Smooth muscle cell (in vitro differentiated cells): ENCODE measurements at regions not wholly inside any gene's neighbourhood (a gene's known extent, or its start where the extent isn't known, plus 50 kb on each side); places are given as distances from the start of the nearest gene placed in this dataset.

Source experiments
- DNase-seq: peaks from one replicate; lab custom pipeline; 2025; ENCODE audit not compliant: unreplicated experiment; lab: John Stamatoyannopoulos, UW
- H2AFZ ChIP-seq: fragments of 200-600 bp; sonication (generic); 2 replicates; pipeline ENCODE4 v1.6.0; 2016; ENCODE audit warnings: antibody characterized with exemption, low read depth, mild to moderate bottlenecking
- H3F3A ChIP-seq: fragments of 200-600 bp; sonication (generic); 2 replicates; pipeline ENCODE4 v1.6.0; 2017; ENCODE audit warnings: antibody characterized with exemption, low read depth
- H3K27ac ChIP-seq: fragments of 200-600 bp; sonication (generic); 2 replicates; pipeline ENCODE4 v1.5.1; 2016; ENCODE audit warnings: low read depth, mild to moderate bottlenecking
- H3K27me3 ChIP-seq: fragments of 200-600 bp; sonication (generic); 2 replicates; pipeline ENCODE4 v1.6.1; 2016; ENCODE audit warnings: low read depth, mild to moderate bottlenecking
- H3K36me3 ChIP-seq: fragments of 200-600 bp; sonication (generic); 2 replicates; pipeline ENCODE4 v1.5.1; 2016; ENCODE audit warnings: low read depth
- H3K4me1 ChIP-seq: fragments of 200-600 bp; sonication (generic); 2 replicates; pipeline ENCODE4 v1.5.1; 2016; ENCODE audit warnings: low read depth
- H3K4me2 ChIP-seq: fragments of 200-600 bp; sonication (generic); 2 replicates; pipeline ENCODE4 v1.6.0; 2016; ENCODE audit warnings: mild to moderate bottlenecking
- H3K4me3 ChIP-seq: fragments of 200-600 bp; sonication (generic); 2 replicates; pipeline ENCODE4 v1.5.1; 2016; ENCODE audit warnings: mild to moderate bottlenecking
- H3K79me2 ChIP-seq: fragments of 200-600 bp; sonication (generic); 2 replicates; pipeline ENCODE4 v1.6.0; 2016; ENCODE audit warnings: low read depth, mild to moderate bottlenecking
- H3K9ac ChIP-seq: fragments of 200-600 bp; sonication (generic); 2 replicates; pipeline ENCODE4 v1.6.0; 2016; ENCODE audit warnings: low read depth
- H3K9me3 ChIP-seq: fragments of 200-600 bp; sonication (generic); replicated peaks from 2 replicates; pipeline ENCODE4 v1.5.1; 2016; ENCODE audit warnings: low read depth
- H4K20me1 ChIP-seq: fragments of 200-600 bp; sonication (generic); 2 replicates; pipeline ENCODE4 v1.6.0; 2016; ENCODE audit warnings: low read depth
- WGBS: methylation state at CpG from one replicate; pipeline ENCODE4 v1.1.7; 2016; ENCODE audit warnings: low lambda C conversion rate; 5-methylcytosine and 5-hydroxymethylcytosine counted together
- TF ChIP-seq, protein P1 (sequence below): fragments of 200-600 bp; sonication (generic); IDR thresholded peaks from 2 replicates; pipeline ENCODE4 v1.5.1; 2017; ENCODE audit warnings: borderline replicate concordance, mild to moderate bottlenecking, antibody characterized with exemption; ENCODE audit not compliant: insufficient read depth, poor library complexity, severe bottlenecking

DNA sequence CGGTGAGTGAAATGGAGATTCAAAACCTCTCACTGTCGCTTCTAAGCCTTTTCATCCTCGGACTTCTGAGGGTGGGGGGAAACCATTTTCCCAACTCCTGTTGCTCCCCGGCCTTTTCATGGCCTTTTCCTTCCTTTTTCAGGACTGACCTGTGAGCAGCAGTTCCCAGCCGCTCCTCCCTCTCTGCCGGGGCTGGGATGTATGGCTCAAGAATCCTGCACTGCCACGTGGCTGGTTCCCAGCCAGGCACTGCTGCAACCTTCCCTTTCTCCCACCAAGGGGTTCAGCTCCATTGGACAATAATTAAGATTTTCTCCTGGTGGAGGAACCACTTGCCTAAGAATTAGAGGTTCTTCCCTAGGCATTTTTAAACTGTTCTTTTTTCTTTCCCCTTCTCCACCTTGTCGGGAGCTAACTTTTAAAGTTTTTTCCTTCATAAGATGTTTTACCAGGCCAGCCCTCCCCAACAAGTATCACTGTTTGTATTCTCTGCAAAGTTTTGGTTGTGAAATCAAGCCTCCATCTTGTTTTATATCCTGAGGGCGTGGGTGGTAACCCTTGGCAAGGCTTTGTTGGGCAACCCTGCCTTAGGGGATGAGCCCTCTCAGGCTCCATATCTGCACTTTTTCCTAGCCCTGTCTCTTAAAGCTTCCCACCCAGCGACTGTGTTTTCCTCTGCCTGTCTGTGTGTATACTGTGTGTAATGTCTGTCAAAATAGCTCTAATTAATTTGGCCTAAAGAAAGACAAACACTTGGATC lies 1166.6 kb upstream of the ADGRL2 start:
- Histone ChIP-seq H3K9me3 (no peaks in the 10 kb centered on the region), H4K20me1 (no peaks in the 10 kb centered on the region), H3K4me3 (no peak overlapping the region), H3K27ac (no peak overlapping the region), H3K4me1 (no peaks in the 10 kb centered on the region), H3K36me3 (no peaks in the 10 kb centered on the region), H3K4me2 (no peak overlapping the region), H2AFZ (no peak overlapping the region), H3F3A (no peaks in the 10 kb centered on the region), H3K9ac (no peak overlapping the region), H3K27me3 (no peaks in the 10 kb centered on the region), H3K79me2 (no peaks in the 10 kb centered on the region)
- DNase-seq: no peak
- WGBS: 83% methylated on average over 10 of the region's 10 CpGs
- TF ChIP-seq, protein P1, sequence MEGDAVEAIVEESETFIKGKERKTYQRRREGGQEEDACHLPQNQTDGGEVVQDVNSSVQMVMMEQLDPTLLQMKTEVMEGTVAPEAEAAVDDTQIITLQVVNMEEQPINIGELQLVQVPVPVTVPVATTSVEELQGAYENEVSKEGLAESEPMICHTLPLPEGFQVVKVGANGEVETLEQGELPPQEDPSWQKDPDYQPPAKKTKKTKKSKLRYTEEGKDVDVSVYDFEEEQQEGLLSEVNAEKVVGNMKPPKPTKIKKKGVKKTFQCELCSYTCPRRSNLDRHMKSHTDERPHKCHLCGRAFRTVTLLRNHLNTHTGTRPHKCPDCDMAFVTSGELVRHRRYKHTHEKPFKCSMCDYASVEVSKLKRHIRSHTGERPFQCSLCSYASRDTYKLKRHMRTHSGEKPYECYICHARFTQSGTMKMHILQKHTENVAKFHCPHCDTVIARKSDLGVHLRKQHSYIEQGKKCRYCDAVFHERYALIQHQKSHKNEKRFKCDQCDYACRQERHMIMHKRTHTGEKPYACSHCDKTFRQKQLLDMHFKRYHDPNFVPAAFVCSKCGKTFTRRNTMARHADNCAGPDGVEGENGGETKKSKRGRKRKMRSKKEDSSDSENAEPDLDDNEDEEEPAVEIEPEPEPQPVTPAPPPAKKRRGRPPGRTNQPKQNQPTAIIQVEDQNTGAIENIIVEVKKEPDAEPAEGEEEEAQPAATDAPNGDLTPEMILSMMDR: no peak

DNA sequence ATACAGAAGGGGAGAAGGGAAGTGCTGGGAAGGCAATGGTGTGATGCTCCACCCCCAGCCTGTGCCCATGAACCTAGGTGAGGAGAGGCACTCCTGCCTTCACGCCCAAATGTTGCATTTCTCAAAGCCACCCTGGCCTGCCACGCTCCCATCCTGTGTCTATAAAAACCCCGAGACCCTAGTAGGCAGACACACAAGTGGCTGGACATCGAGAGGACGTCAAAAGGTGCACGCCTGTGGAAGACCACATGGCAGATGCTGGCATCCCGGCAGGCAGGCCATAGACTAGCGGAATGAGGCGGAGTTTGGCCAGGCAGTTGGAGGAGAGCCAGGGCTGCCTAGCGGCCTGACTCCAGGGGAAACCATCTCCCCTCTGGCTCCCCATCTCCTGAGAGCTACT lies 1168.5 kb upstream of the ADGRL2 start:
- Histone ChIP-seq H3K9ac (no peak overlapping the region), H3K27ac (no peak overlapping the region), H3K9me3 (no peaks in the 10 kb centered on the region), H2AFZ (no peak overlapping the region), H3F3A (no peaks in the 10 kb centered on the region), H3K79me2 (no peaks in the 10 kb centered on the region), H3K4me3 (no peak overlapping the region), H3K27me3 (no peaks in the 10 kb centered on the region), H4K20me1 (no peaks in the 10 kb centered on the region), H3K4me2 (no peak overlapping the region), H3K4me1 (no peaks in the 10 kb centered on the region), H3K36me3 (no peaks in the 10 kb centered on the region)
- WGBS: 88% methylated on average over 10 of the region's 10 CpGs
- TF ChIP-seq, protein P1: no peak
- no peak for DNase-seq

DNA sequence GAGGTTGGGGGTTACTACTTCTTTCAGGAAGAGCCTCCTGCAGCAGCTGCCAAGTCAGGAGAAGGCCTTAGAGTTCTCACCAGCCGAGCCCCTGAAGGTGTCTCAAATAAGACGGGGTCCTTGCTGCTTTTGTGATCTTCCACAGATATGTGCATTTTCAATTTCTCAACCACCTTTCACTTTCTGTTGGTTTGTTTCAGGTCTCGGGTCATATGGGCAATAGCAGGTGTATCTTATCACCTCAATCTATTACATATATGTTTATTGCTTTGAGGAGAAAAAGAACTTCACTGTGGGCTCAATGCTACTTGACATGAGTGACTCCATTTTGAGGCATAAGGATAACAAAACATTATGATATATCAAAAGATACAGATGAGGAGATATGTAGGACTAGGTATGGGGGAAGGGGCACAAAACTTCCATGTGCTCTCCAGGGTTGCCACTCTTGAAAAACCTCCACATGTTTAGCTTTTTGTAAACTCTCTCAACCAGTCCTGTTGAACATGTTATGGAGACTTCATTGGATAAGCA lies 1171.4 kb upstream of the ADGRL2 start:
- Histone ChIP-seq H3F3A (no peaks in the 10 kb centered on the region), H3K27me3 (no peaks in the 10 kb centered on the region), H4K20me1 (no peaks in the 10 kb centered on the region), H3K9me3 (no peaks in the 10 kb centered on the region), H3K36me3 (no peaks in the 10 kb centered on the region), H2AFZ (no peak overlapping the region), H3K4me2 (no peak overlapping the region), H3K79me2 (no peaks in the 10 kb centered on the region), H3K4me1 (no peaks in the 10 kb centered on the region), H3K4me3 (no peak overlapping the region), H3K9ac (no peak overlapping the region), H3K27ac (no peak overlapping the region)
- no peak for DNase-seq
- TF ChIP-seq, protein P1: no peak
- 94% methylated on average over 3 of the region's 3 CpGs for WGBS

DNA sequence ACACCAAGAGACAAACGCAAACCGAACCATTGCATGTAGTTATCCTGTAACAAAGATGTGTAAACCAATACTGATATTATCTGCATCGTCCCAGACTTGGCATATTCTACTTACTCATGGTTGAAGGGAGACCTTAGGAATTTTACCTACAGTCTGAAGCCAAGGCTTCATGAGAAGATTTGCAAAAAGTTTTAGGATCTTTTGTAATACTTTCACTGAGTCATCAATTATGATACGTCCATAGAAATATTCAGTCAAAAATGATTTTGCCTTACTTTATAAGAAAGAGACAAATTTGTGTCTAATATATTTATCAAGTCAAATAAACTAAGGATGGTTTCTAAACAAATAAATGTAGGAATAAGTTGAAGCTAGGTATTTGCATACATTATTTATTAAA lies 1176.1 kb upstream of the ADGRL2 start:
- TF ChIP-seq, protein P1: no peak
- H3K9ac ChIP-seq: no peak overlapping the region
- no peaks in the 10 kb centered on the region for H3K4me1 ChIP-seq
- H3F3A ChIP-seq: no peaks in the 10 kb centered on the region
- H2AFZ ChIP-seq: no peak overlapping the region
- no peaks in the 10 kb centered on the region for H3K9me3 ChIP-seq
- 67% methylated on average over 4 of the region's 4 CpGs for WGBS
- H3K27ac ChIP-seq: no peak overlapping the region
- H3K36me3 ChIP-seq: no peaks in the 10 kb centered on the region
- H3K4me3 ChIP-seq: no peak overlapping the region
- no peaks in the 10 kb centered on the region for H4K20me1 ChIP-seq
- no peaks in the 10 kb centered on the region for H3K27me3 ChIP-seq
- H3K79me2 ChIP-seq: no peaks in the 10 kb centered on the region
- DNase-seq: no peak
- H3K4me2 ChIP-seq: no peak overlapping the region
